ENCODE measurements at regions not wholly inside any gene's neighbourhood (a gene's known extent, or its start where the extent isn't known, plus 50 kb on each side); places are given as distances from the start of the nearest gene placed in this dataset.

DNA sequence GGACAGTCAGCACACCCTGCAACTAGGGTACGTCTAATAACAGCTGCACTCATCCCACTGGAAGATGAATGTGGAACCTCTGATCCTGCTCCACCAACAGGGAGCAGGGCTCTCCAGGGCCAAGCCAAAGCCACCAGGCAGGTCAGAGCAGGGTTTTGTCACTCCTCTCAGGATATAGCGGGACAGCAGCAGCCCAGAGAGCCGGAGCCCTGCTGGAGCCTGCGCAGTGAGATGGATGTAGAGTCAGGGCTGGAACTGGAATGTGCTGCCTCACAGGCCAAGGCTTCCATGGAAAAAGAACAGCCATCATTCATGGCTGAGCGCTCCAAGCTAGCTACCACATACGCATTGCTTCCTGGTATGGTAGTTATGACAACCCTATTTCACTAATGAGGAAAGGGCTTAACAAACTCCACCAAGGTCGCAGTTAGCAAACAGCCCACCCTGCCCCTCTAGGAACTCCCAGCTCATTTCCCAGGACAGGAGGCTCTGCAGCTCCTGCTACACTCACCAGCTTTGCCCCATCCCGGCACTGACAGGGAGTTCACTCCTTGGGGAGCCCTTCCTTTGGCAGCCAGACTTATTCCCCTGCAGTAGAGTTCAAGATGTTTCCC, 85.2 kb downstream of the HS1BP3 start:
- dilution Hi-C loops (cut with MboI; ENCODE audit: extremely low pct_ligation_motif_present, low sequenced_read_pairs): no loop called here
- no peak overlapping the region for H3K27ac ChIP-seq (ENCODE audit: insufficient read depth, low read depth, low read length)
- no peaks in the 10 kb centered on the region for H3K36me3 ChIP-seq (ENCODE audit: control insufficient read depth in 2 of 2, extremely low read depth in 1 of 2, insufficient read depth in 2 of 2, low read length in 2 of 2)
- H3K4me1 ChIP-seq (ENCODE audit: control insufficient read depth, extremely low read depth, insufficient read depth, low read length): peaks cover 49% of the 10 kb centered on the region
- H3K9ac ChIP-seq (replicated peaks; ENCODE audit: extremely low read depth, insufficient read depth, low read length): no peak overlapping the region
- DNase-seq (ENCODE audit: low read depth, low spot score) (no peak), FAIRE-seq (no peak)
- TF ChIP-seq POLR2A (IDR thresholded peaks at IDR 0.05; ENCODE audit: low read depth, low read length): no peak
- TF ChIP-seq, protein P1, sequence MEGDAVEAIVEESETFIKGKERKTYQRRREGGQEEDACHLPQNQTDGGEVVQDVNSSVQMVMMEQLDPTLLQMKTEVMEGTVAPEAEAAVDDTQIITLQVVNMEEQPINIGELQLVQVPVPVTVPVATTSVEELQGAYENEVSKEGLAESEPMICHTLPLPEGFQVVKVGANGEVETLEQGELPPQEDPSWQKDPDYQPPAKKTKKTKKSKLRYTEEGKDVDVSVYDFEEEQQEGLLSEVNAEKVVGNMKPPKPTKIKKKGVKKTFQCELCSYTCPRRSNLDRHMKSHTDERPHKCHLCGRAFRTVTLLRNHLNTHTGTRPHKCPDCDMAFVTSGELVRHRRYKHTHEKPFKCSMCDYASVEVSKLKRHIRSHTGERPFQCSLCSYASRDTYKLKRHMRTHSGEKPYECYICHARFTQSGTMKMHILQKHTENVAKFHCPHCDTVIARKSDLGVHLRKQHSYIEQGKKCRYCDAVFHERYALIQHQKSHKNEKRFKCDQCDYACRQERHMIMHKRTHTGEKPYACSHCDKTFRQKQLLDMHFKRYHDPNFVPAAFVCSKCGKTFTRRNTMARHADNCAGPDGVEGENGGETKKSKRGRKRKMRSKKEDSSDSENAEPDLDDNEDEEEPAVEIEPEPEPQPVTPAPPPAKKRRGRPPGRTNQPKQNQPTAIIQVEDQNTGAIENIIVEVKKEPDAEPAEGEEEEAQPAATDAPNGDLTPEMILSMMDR (IDR thresholded peaks at IDR 0.05; ENCODE audit: extremely low read depth in 1 of 2, insufficient read depth in 1 of 2, low read depth in 1 of 2, low read length in 2 of 2): no peak
- TF ChIP-seq GATA2 (IDR thresholded peaks at IDR 0.05; ENCODE audit: insufficient read depth, insufficient read length, low read depth, low read length): no peak
- no peak for TF ChIP-seq EZH2 (IDR thresholded peaks at IDR 0.05; ENCODE audit: borderline replicate concordance, low read depth, low read length, severe bottlenecking)
- TF ChIP-seq POLR2AphosphoS5 (IDR thresholded peaks at IDR 0.05; ENCODE audit: insufficient read depth, low read depth, low read length): no peak
- TF ChIP-seq, protein P2, sequence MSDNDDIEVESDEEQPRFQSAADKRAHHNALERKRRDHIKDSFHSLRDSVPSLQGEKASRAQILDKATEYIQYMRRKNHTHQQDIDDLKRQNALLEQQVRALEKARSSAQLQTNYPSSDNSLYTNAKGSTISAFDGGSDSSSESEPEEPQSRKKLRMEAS (IDR thresholded peaks at IDR 0.05; ENCODE audit: insufficient read depth, insufficient read length): no peak
- no peak for TF ChIP-seq JUN (IDR thresholded peaks at IDR 0.05; ENCODE audit: borderline replicate concordance, insufficient read depth, insufficient read length, low read depth)
- TF ChIP-seq FOS (IDR thresholded peaks at IDR 0.05; ENCODE audit: borderline replicate concordance, insufficient read depth, low read length): no peak
- no peak for TF ChIP-seq MYC (IDR thresholded peaks at IDR 0.05; ENCODE audit: low read depth, low read length)
- no peaks in the 10 kb centered on the region for H4K20me1 ChIP-seq (replicated peaks; ENCODE audit: control insufficient read depth, extremely low read depth, insufficient read depth, low read length)
- no TSS peak for BruUV-seq (replicated peaks)
- H3K4me2 ChIP-seq (ENCODE audit: insufficient read depth, low read length): no peak overlapping the region
- intact Hi-C loops (cut with micrococcal nuclease): no loop called here
- H3K79me2 ChIP-seq (ENCODE audit: control insufficient read depth, insufficient read depth, low read length): no peaks in the 10 kb centered on the region
- H3K9me3 ChIP-seq (replicated peaks; ENCODE audit: control insufficient read depth, insufficient read depth, low read length): no peaks in the 10 kb centered on the region
- H2AFZ ChIP-seq (ENCODE audit: low read depth, low read length): no peak overlapping the region
- H3K27me3 ChIP-seq (ENCODE audit: control insufficient read depth in 2 of 2, insufficient read depth in 2 of 2, low read length in 2 of 2): no peaks in the 10 kb centered on the region
- H3K9me1 ChIP-seq (replicated peaks; ENCODE audit: control insufficient read depth, extremely low read depth, insufficient read depth, low read length): no peaks in the 10 kb centered on the region
- ChIA-PET POLR2A (interaction anchor here (0.7 to 1.8 kb wide), 3 partner anchors 29 to 119 kb away, joined by 3 to 11 read pairs (median 8); partner anchors contain the start of gene RHOB), CTCF (interaction anchor here (1.0 to 2.0 kb wide), 2 partner anchors 70 to 119 kb away, joined by 3 to 6 read pairs; partner anchors contain the start of gene RHOB)
- no peak overlapping the region for H3K4me3 ChIP-seq (replicated peaks in 1 of 3; ENCODE audit: insufficient read depth in 1 of 3, low read depth in 1 of 3, low read length in 3 of 3)

Data from endothelial cell of umbilical vein (primary cell).